Stomach (tissue), 4 donors: ENCODE measurements at regions not wholly inside any gene's neighbourhood (a gene's known extent, or its start where the extent isn't known, plus 50 kb on each side); places are given as distances from the start of the nearest gene placed in this dataset.

Experiments
- CTCF ChIP-seq, 7 experiments: fragments of 450-650 bp in 4 of 7; fragments of 200-600 bp in 3 of 7; sonication (generic) in 3 of 7; IDR thresholded peaks; one replicate each; pipeline ENCODE4 v1.5.1; 2016 to 2019; ENCODE audit warnings: antibody characterized with exemption in 7 of 7, control low read depth in 2 of 7, mild to moderate bottlenecking in 1 of 7
- EP300 ChIP-seq: sonication (generic); formaldehyde crosslinking; IDR thresholded peaks from one replicate; pipeline ENCODE4 v1.6.1; 2017; ENCODE audit warnings: antibody characterized with exemption
- POLR2AphosphoS5 ChIP-seq, 3 donors: sonication (generic); formaldehyde crosslinking; IDR thresholded peaks; one replicate each; pipeline ENCODE4 v1.6.1; 2016; ENCODE audit warnings: antibody characterized with exemption in 3 of 3

DNA sequence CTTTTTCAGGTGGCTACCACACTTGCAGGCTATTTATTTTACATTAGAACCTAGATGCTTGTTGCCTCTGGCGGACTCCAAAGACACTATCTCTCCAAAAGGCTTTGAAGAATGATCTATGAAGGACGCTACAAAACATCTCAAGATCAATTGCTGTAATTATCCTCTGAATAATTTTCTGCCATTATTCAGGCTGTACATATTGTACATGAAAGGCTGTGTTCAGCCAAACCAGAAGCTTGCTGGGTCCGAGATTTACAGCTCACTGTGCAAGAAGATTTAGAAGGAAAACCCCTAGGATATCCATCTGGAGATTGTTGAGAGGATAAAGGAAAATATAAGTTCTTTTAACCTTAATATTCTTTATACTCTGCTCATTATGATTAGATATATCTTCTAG lies 523.6 kb upstream of the PLXNA2 start:
- TF ChIP-seq EP300, result no peak
- no peak for TF ChIP-seq CTCF (IDR thresholded peaks at IDR 0.05)
- TF ChIP-seq POLR2AphosphoS5 (IDR thresholded peaks at IDR 0.05), result no peak
